Parathyroid adenoma (tissue), 2 donors: ENCODE measurements at regions not wholly inside any gene's neighbourhood (a gene's known extent, or its start where the extent isn't known, plus 50 kb on each side); places are given as distances from the start of the nearest gene placed in this dataset.
A peak's percentile ranks its signal among the peaks of the same experiment; 100 is the strongest.

Experiments
- H2AFZ ChIP-seq: fragments of 300-600 bp; sonication (generic); one replicate; pipeline ENCODE4 v1.7.0; 2017; ENCODE audit warnings: antibody characterized with exemption, mild to moderate bottlenecking
- H3K27ac ChIP-seq: fragments of 300-600 bp; sonication (generic); one replicate; pipeline ENCODE4 v1.7.0; 2017
- H3K27me3 ChIP-seq: fragments of 300-600 bp; sonication (generic); one replicate; pipeline ENCODE4 v1.7.0; 2017; ENCODE audit warnings: low read length; ENCODE audit not compliant: control insufficient read depth, insufficient read depth
- H3K36me3 ChIP-seq: fragments of 300-600 bp; sonication (generic); one replicate; pipeline ENCODE4 v1.7.0; 2017; ENCODE audit warnings: low read length; ENCODE audit not compliant: control insufficient read depth, insufficient read depth
- H3K4me1 ChIP-seq: fragments of 300-600 bp; sonication (generic); one replicate; pipeline ENCODE4 v1.7.0; 2017; ENCODE audit warnings: control low read depth
- H3K4me2 ChIP-seq: fragments of 300-600 bp; sonication (generic); one replicate; pipeline ENCODE4 v1.7.0; 2017; ENCODE audit warnings: low read length
- H3K4me3 ChIP-seq: fragments of 300-600 bp; sonication (generic); one replicate; pipeline ENCODE4 v1.7.0; 2017; ENCODE audit warnings: low read depth, low read length
- H3K79me2 ChIP-seq: fragments of 300-600 bp; sonication (generic); one replicate; pipeline ENCODE4 v1.7.0; 2017; ENCODE audit warnings: control low read depth
- H3K9ac ChIP-seq: fragments of 300-600 bp; sonication (generic); one replicate; pipeline ENCODE4 v1.7.0; 2017; ENCODE audit warnings: mild to moderate bottlenecking
- H3K9me3 ChIP-seq: fragments of 300-600 bp; sonication (generic); one replicate; pipeline ENCODE4 v1.7.0; 2017; ENCODE audit warnings: low read length; ENCODE audit not compliant: control insufficient read depth
- CTCF ChIP-seq: fragments of 300-600 bp; sonication (generic); IDR thresholded peaks from one replicate; pipeline ENCODE4 v1.7.0; 2017; ENCODE audit warnings: antibody characterized with exemption, mild to moderate bottlenecking
- donor health status: primary hyperparathyroidism.

- Histone ChIP-seq H2AFZ (no peak overlapping the region), H3K4me2 (no peak overlapping the region), H3K27me3 (no peaks in the 10 kb centered on the region), H3K4me1 (no peaks in the 10 kb centered on the region), H3K79me2 (no peaks in the 10 kb centered on the region), H3K9me3 (no peaks in the 10 kb centered on the region), H3K4me3 (no peak overlapping the region), H3K27ac (no peak overlapping the region), H3K36me3 (no peaks in the 10 kb centered on the region), H3K9ac (no peak overlapping the region)
- TF ChIP-seq CTCF, result no peak
Observed at GRCh38 chr15:95615436-95615835, 715.1 kb upstream of the NR2F2 start.

- Histone ChIP-seq H3K4me1 (no peaks in the 10 kb centered on the region), H3K36me3 (no peaks in the 10 kb centered on the region), H3K79me2 (no peaks in the 10 kb centered on the region), H3K9ac (no peak overlapping the region), H3K27ac (no peak overlapping the region), H3K4me3 (no peak overlapping the region), H3K9me3 (no peaks in the 10 kb centered on the region), H2AFZ (no peak overlapping the region), H3K4me2 (no peak overlapping the region), H3K27me3 (no peaks in the 10 kb centered on the region)
- TF ChIP-seq CTCF, result no peak
Observed at GRCh38 chr15:95616306-95616705, 714.2 kb upstream of the NR2F2 start.

GRCh38 chr15:95620934-95621579 lies 709.4 kb upstream of the NR2F2 start:
- no peak overlapping the region for H3K4me2 ChIP-seq
- no peaks in the 10 kb centered on the region for H3K27me3 ChIP-seq
- TF ChIP-seq CTCF, result no peak
- H3K36me3 ChIP-seq, result no peaks in the 10 kb centered on the region
- no peak overlapping the region for H3K27ac ChIP-seq
- no peaks in the 10 kb centered on the region for H3K4me1 ChIP-seq
- H2AFZ ChIP-seq, result no peak overlapping the region
- H3K9ac ChIP-seq, result no peak overlapping the region
- no peaks in the 10 kb centered on the region for H3K79me2 ChIP-seq
- no peaks in the 10 kb centered on the region for H3K9me3 ChIP-seq
- H3K4me3 ChIP-seq, result no peak overlapping the region

- Histone ChIP-seq H3K27ac (no peak overlapping the region), H3K4me1 (no peaks in the 10 kb centered on the region), H3K79me2 (no peaks in the 10 kb centered on the region), H3K4me2 (no peak overlapping the region), H3K36me3 (no peaks in the 10 kb centered on the region), H3K9ac (no peak overlapping the region), H3K27me3 (no peaks in the 10 kb centered on the region), H3K9me3 (no peaks in the 10 kb centered on the region), H2AFZ (no peak overlapping the region), H3K4me3 (no peak overlapping the region)
- TF ChIP-seq CTCF, result no peak
Observed at GRCh38 chr15:95622843-95623242, 707.7 kb upstream of the NR2F2 start.

- H3K4me3 ChIP-seq, result no peak overlapping the region
- no peak overlapping the region for H3K4me2 ChIP-seq
- no peaks in the 10 kb centered on the region for H3K4me1 ChIP-seq
- TF ChIP-seq CTCF, result no peak
- H3K9me3 ChIP-seq, result no peaks in the 10 kb centered on the region
- no peak overlapping the region for H3K9ac ChIP-seq
- peak overlapping the region; percentile 47 for H3K27ac ChIP-seq
- H3K27me3 ChIP-seq, result no peaks in the 10 kb centered on the region
- H3K36me3 ChIP-seq, result no peaks in the 10 kb centered on the region
- H2AFZ ChIP-seq, result no peak overlapping the region
- no peaks in the 10 kb centered on the region for H3K79me2 ChIP-seq
Observed at GRCh38 chr15:95624100-95624499, 706.4 kb upstream of the NR2F2 start.
